ENCODE measurements at regions not wholly inside any gene's neighbourhood (a gene's known extent, or its start where the extent isn't known, plus 50 kb on each side); places are given as distances from the start of the nearest gene placed in this dataset.

DNA sequence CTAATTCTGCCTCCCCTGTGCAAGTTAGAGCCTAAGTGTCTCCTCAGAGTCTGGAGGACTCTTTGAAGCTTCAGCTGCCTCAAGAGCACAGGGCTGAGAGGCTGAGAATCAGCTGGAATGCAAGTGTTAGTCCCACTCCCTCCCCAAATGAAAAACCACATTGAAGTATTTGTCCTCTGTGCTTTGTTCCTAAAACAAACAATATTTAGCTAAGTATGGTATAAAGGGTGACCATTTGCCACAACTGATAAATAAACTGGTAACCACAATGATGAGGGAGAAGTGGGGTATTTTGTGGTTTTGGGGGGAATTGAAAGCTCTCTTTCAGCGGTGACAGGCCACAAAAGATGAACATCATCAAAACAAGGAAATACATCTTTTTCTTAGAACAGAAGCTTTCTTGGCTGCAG is 91.7 kb upstream of the HDDC2 start:
- TF ChIP-seq, protein P1, sequence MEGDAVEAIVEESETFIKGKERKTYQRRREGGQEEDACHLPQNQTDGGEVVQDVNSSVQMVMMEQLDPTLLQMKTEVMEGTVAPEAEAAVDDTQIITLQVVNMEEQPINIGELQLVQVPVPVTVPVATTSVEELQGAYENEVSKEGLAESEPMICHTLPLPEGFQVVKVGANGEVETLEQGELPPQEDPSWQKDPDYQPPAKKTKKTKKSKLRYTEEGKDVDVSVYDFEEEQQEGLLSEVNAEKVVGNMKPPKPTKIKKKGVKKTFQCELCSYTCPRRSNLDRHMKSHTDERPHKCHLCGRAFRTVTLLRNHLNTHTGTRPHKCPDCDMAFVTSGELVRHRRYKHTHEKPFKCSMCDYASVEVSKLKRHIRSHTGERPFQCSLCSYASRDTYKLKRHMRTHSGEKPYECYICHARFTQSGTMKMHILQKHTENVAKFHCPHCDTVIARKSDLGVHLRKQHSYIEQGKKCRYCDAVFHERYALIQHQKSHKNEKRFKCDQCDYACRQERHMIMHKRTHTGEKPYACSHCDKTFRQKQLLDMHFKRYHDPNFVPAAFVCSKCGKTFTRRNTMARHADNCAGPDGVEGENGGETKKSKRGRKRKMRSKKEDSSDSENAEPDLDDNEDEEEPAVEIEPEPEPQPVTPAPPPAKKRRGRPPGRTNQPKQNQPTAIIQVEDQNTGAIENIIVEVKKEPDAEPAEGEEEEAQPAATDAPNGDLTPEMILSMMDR (conservative IDR thresholded peaks at IDR 0.05; ENCODE audit: low read depth, low read length) = no peak
- no peak for TF ChIP-seq RAD21 (IDR thresholded peaks at IDR 0.05; ENCODE audit: low read length)
- TF ChIP-seq BHLHE40 (IDR thresholded peaks at IDR 0.05; ENCODE audit: low read depth, low read length) = no peak
- TF ChIP-seq POLR2A (IDR thresholded peaks at IDR 0.05; ENCODE audit: low read depth, low read length) = no peak
- no peak for TF ChIP-seq NFE2L2 (IDR thresholded peaks at IDR 0.05; ENCODE audit: low read depth, low read length)
